Stimulated activated naive CD8-positive, alpha-beta T cell treated with anti-CD3 and anti-CD28 coated beads, Interleukin-15, Interleukin-2, amounts not matched to agents 100 ng/mL and 50 ng/mL, for 24 hours (primary cell): ENCODE measurements at regions not wholly inside any gene's neighbourhood (a gene's known extent, or its start where the extent isn't known, plus 50 kb on each side); places are given as distances from the start of the nearest gene placed in this dataset.
"Not testable (repeated sequence)": the region's sequence is repeated elsewhere in the genome, so short reads cannot be mapped to it uniquely, and the experiment has no call there.

ENCODE experiments used
- H3K27ac Mint-ChIP-seq: one replicate; pipeline ENCODE4 v1.8.0; 2021; ENCODE audit warnings: mild to moderate bottlenecking, mixed read lengths
- H3K27me3 Mint-ChIP-seq: one replicate; pipeline ENCODE4 v1.8.0; 2021; ENCODE audit warnings: mixed read lengths
- H3K36me3 Mint-ChIP-seq: one replicate; pipeline ENCODE4 v1.8.0; 2021; ENCODE audit warnings: low read depth, mixed read lengths
- H3K4me1 Mint-ChIP-seq: one replicate; pipeline ENCODE4 v1.8.0; 2021; ENCODE audit warnings: low read depth, mixed read lengths
- H3K4me3 Mint-ChIP-seq: one replicate; pipeline ENCODE4 v1.8.0; 2021; ENCODE audit warnings: mild to moderate bottlenecking, mixed read lengths
- H3K9me3 Mint-ChIP-seq: one replicate; pipeline ENCODE4 v1.8.0; 2021; ENCODE audit warnings: mixed read lengths

GRCh38 chr6:139990856-139991465 lies 616.5 kb upstream of the CITED2 start:
- Mint-ChIP-seq H3K4me1 (no peaks in the 10 kb centered on the region), H3K36me3 (no peaks in the 10 kb centered on the region), H3K9me3 (peaks cover 7% of the 10 kb centered on the region), H3K27ac (no peak overlapping the region), H3K4me3 (no peak overlapping the region), H3K27me3 (peaks cover 7% of the 10 kb centered on the region)

GRCh38 chr6:139990026-139990686 lies 615.7 kb upstream of the CITED2 start:
- H3K27me3 Mint-ChIP-seq, result peaks cover 7% of the 10 kb centered on the region
- H3K36me3 Mint-ChIP-seq, result no peaks in the 10 kb centered on the region
- no peaks in the 10 kb centered on the region for H3K4me1 Mint-ChIP-seq
- H3K4me3 Mint-ChIP-seq, result no peak overlapping the region
- no peak overlapping the region for H3K27ac Mint-ChIP-seq
- peaks cover 7% of the 10 kb centered on the region for H3K9me3 Mint-ChIP-seq

- no peaks in the 10 kb centered on the region for H3K36me3 Mint-ChIP-seq
- H3K27me3 Mint-ChIP-seq, result peaks cover 13% of the 10 kb centered on the region
- H3K4me3 Mint-ChIP-seq, result no peak overlapping the region
- H3K4me1 Mint-ChIP-seq, result no peaks in the 10 kb centered on the region
- H3K9me3 Mint-ChIP-seq, result peaks cover 6% of the 10 kb centered on the region
- H3K27ac Mint-ChIP-seq, result no peak overlapping the region
Measured at GRCh38 chr6:139988685-139989084, 614.2 kb upstream of the CITED2 start.

- Mint-ChIP-seq H3K4me1 (no peaks in the 10 kb centered on the region), H3K36me3 (no peaks in the 10 kb centered on the region), H3K27ac (no peak overlapping the region), H3K27me3 (peaks cover 13% of the 10 kb centered on the region), H3K4me3 (no peak overlapping the region), H3K9me3 (no peaks in the 10 kb centered on the region)
Measured at GRCh38 chr6:139987091-139987490, 612.6 kb upstream of the CITED2 start.

GRCh38 chr6:139985236-139985815 lies 610.9 kb upstream of the CITED2 start:
- H3K27me3 Mint-ChIP-seq, result peaks cover 6% of the 10 kb centered on the region

GRCh38 chr6:139984317-139984716 lies 609.9 kb upstream of the CITED2 start:
- H3K9me3 Mint-ChIP-seq, result no peaks in the 10 kb centered on the region
- H3K27me3 Mint-ChIP-seq, result peaks cover 6% of the 10 kb centered on the region
- no peak overlapping the region for H3K4me3 Mint-ChIP-seq
- H3K4me1 Mint-ChIP-seq, result peaks cover 4% of the 10 kb centered on the region
- no peak overlapping the region for H3K27ac Mint-ChIP-seq
- no peaks in the 10 kb centered on the region for H3K36me3 Mint-ChIP-seq

More at GRCh38 chr6:139985236-139985815, 610.9 kb upstream of the CITED2 start:
- Mint-ChIP-seq H3K9me3 (no peaks in the 10 kb centered on the region), H3K4me3 (no peak overlapping the region), H3K4me1 (peaks cover 4% of the 10 kb centered on the region), H3K27ac (no peak overlapping the region), H3K36me3 (no peaks in the 10 kb centered on the region)

GRCh38 chr6:139983555-139984276 lies 609.3 kb upstream of the CITED2 start:
- Mint-ChIP-seq H3K9me3 (no peaks in the 10 kb centered on the region), H3K36me3 (no peaks in the 10 kb centered on the region), H3K4me1 (peaks cover 4% of the 10 kb centered on the region), H3K27me3 (peaks cover 6% of the 10 kb centered on the region), H3K4me3 (no peak overlapping the region), H3K27ac (no peak overlapping the region)

- Mint-ChIP-seq H3K4me1 (peaks cover 4% of the 10 kb centered on the region), H3K27ac (no peak overlapping the region), H3K9me3 (no peaks in the 10 kb centered on the region), H3K27me3 (peaks cover 6% of the 10 kb centered on the region), H3K4me3 (no peak overlapping the region), H3K36me3 (no peaks in the 10 kb centered on the region)
Measured at GRCh38 chr6:139982652-139983295, 608.3 kb upstream of the CITED2 start.

GRCh38 chr6:139982195-139982594 lies 607.7 kb upstream of the CITED2 start:
- Mint-ChIP-seq H3K27ac (no peak overlapping the region), H3K4me3 (no peak overlapping the region)

GRCh38 chr6:139981768-139982181 lies 607.3 kb upstream of the CITED2 start:
- Mint-ChIP-seq H3K4me3 (no peak overlapping the region), H3K4me1 (peaks cover 4% of the 10 kb centered on the region)

More at GRCh38 chr6:139982195-139982594, 607.7 kb upstream of the CITED2 start:
- Mint-ChIP-seq H3K4me1 (peaks cover 4% of the 10 kb centered on the region), H3K27me3 (peaks cover 6% of the 10 kb centered on the region), H3K9me3 (no peaks in the 10 kb centered on the region), H3K36me3 (no peaks in the 10 kb centered on the region)

GRCh38 chr6:139981066-139981624 lies 606.7 kb upstream of the CITED2 start:
- Mint-ChIP-seq H3K27me3 (peaks cover 6% of the 10 kb centered on the region), H3K4me3 (no peak overlapping the region), H3K27ac (no peak overlapping the region), H3K4me1 (peaks cover 4% of the 10 kb centered on the region), H3K36me3 (no peaks in the 10 kb centered on the region), H3K9me3 (no peaks in the 10 kb centered on the region)

More at GRCh38 chr6:139981768-139982181, 607.3 kb upstream of the CITED2 start:
- H3K9me3 Mint-ChIP-seq, result no peaks in the 10 kb centered on the region
- no peaks in the 10 kb centered on the region for H3K36me3 Mint-ChIP-seq
- no peak overlapping the region for H3K27ac Mint-ChIP-seq
- H3K27me3 Mint-ChIP-seq, result peaks cover 6% of the 10 kb centered on the region

- not testable (repeated sequence) for H3K4me3 Mint-ChIP-seq, H3K4me1 Mint-ChIP-seq, H3K36me3 Mint-ChIP-seq, H3K27ac Mint-ChIP-seq, H3K27me3 Mint-ChIP-seq, H3K9me3 Mint-ChIP-seq
Measured at GRCh38 chr6:139980631-139981030, 606.2 kb upstream of the CITED2 start.

- Mint-ChIP-seq H3K27ac (no peak overlapping the region), H3K9me3 (no peaks in the 10 kb centered on the region)
Measured at GRCh38 chr6:139979021-139979725, 604.7 kb upstream of the CITED2 start.

GRCh38 chr6:139977887-139978332 lies 603.5 kb upstream of the CITED2 start:
- Mint-ChIP-seq H3K36me3 (no peaks in the 10 kb centered on the region), H3K27me3 (no peaks in the 10 kb centered on the region), H3K4me3 (no peak overlapping the region), H3K4me1 (peaks cover 4% of the 10 kb centered on the region), H3K9me3 (no peaks in the 10 kb centered on the region), H3K27ac (no peak overlapping the region)

More at GRCh38 chr6:139979021-139979725, 604.7 kb upstream of the CITED2 start:
- Mint-ChIP-seq H3K36me3 (no peaks in the 10 kb centered on the region), H3K4me1 (peaks cover 4% of the 10 kb centered on the region), H3K27me3 (peaks cover 3% of the 10 kb centered on the region), H3K4me3 (no peak overlapping the region)
